HG02970 (cell line): ENCODE measurements at regions not wholly inside any gene's neighbourhood (a gene's known extent, or its start where the extent isn't known, plus 50 kb on each side); places are given as distances from the start of the nearest gene placed in this dataset.
"Not testable (repeated sequence)": the region's sequence is repeated elsewhere in the genome, so short reads cannot be mapped to it uniquely, and the experiment has no call there.

ENCODE experiments used
- ATAC-seq: cut with Tn5 transposase; IDR thresholded peaks from one replicate; pipeline ENCODE4 v1.9.1; 2021; ENCODE audit warnings: mild to moderate bottlenecking, moderate library complexity, moderate number of reproducible peaks; ENCODE audit not compliant: unreplicated experiment, low FRiP score

DNA sequence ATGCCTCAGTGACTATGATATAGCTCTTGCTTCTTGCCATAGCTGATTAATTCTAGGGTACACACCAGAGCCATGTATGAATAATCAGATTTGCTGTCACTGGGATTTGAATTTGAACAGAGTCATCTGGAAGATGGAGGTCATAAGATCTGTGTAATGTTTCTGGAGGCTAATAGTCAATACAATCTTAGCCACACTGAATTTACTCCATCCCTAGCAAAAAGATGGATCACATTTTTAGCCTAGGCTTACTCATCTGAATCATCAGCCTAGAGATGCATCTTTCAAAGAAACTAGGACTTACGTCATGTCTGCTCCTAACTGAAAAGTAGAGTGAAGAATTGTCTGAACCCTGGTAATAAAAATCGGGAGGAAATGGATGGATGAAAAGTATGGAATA lies 142.3 kb upstream of the ZNF804B start:
- no peak for ATAC-seq

DNA sequence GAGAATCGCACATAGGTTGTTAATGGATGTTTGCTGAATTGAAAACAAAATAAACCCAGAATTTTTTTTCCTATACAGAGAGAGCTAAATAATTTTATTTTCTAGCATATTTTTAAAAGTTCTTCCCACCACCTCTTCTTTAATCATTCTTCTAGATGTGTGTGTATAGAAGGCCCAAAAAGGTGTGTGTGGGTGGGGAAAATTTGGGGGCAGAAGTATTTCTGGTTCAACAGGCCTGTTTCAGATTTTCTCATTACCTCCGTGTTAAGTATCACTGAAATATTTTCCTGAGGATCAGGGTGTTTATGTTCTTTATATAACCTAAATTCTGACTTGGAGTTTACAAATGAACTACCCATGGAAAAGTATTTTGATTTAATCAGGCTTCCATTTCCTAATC lies 144.2 kb upstream of the ZNF804B start:
- no peak for ATAC-seq

DNA sequence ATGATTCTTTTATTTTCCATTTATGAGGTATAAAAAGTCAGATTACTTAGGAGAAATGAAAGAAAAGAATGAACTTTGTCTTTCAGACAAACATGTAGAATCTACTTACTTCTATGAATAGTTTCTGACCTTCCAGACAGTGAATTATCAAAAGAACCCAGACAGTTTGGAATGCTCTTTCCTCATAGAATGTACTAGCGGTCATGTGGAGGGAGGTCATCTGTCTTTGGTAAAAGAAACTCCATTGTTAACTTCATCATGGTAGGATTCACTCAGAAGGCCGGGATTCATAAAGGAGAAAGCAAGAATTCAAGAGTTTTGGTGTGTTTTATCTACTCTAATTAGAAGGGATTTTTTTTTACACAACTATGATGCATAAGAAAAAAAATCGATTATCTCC lies 144.8 kb upstream of the ZNF804B start:
- ATAC-seq, result no peak

DNA sequence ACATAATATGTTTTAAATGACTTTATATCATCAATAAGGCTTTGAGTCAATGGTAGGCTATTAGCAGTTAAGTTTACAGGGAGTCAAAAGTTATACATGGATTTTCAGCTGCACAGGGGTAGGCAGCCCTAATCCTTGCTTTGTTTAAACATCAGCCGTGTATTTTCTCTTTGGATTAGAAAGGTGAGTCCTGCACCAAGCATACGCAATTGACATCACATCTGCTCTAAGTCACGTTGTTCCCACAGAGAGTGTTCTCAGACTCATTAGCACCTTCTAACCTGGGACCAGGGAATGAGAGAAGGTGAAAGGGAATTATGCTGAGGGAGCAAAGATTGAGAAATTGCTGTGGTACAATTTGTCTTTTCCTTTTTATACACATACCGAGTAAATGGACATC lies 148.6 kb upstream of the ZNF804B start:
- ATAC-seq, result no peak

DNA sequence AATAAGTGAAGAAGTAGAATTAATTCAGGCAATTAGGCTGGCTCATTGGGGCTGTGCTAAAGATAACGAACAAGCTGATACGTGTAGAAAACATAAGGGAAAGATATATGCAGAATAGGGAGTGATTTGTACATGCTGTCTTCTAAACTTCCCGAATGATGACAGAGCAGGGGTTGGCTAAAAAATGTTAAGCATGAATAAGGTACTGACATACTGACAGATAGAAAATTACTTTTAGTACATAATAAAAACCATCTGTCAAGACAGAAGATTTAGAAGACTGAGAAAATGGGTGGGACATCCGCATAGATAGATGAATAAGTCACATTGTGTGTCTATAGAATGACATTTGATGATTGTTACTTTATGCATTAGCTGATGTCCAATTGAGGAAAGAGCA lies 158.8 kb upstream of the ZNF804B start:
- ATAC-seq, result no peak

DNA sequence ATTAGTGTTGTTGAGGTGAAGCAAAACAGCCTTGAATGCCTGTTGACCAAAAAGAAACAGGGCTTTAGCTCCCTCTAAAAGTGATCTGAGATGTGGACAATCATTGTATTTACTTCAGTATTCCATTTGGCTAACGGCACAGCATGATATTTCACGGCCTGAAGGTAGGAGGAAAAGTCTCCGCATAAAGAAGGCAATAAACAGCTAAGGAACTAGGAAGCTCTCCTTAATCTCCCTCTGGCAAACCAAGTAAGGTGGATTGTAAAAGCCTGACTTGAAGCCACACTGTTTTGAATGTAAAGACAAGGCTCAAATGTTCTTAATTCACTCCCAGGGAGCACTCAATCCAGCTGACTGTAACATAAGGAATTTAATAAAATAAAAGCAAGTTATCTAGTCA lies 160.0 kb upstream of the ZNF804B start:
- no peak for ATAC-seq

DNA sequence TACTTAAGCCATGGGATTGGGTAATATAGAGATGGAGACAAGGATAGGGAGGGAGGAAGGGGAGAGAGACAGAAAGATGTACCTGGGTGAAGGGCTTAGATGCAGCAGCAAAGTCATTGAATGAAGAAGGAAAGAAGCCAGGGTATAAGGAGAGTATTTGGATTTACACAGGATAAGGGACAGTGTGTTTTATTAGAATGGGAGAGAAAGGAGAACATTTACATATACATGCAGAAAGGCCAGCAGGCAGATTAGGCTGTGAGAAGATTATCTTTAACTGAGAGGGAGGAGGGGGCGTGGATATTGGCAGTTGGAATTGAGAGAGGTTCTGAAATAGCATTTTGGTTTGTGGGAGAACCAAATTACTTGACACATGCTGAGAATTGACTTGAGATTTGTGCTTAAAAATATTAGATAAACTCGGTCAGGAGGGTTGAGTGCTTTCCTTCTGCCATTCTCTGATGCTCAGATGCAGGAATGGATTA lies 161.5 kb upstream of the ZNF804B start:
- ATAC-seq, result no peak

DNA sequence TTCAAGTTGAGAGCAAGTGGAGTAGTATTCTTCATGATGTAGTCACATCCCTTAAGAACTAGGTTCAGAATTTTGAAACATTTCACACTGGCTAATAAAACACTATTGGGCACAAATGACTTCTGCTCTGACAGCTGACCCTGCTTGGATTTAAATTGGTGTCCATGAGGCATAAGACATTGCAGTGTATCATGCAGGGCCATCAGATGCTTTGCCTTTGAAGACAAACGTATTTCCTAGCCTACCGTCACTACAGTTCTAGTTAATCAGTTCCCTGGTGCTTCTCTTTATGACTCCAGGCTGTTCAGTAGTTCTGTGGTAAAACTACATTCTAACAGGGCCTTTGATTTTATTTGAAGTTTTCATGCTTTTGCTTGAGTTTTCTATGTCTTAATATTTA lies 168.5 kb upstream of the ZNF804B start:
- no peak for ATAC-seq

DNA sequence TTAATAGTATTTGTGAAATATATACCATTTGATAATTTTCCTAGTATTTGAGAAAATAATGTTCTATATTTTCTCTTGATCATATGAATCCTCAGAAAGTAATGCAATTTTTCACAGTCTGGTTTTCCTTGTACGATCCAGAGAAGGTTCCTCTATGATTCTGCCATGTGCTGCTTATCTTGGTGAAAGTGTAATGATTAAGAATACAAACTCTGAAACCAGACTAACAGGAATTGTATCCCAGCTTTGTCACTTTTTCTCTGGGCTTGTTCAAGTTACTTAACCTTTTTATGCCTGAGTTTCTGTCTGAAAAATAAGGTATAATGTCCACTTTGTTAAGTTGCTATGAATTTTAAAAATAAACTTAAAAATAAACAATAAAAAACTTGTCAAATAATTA lies 169.6 kb upstream of the ZNF804B start:
- no peak for ATAC-seq

DNA sequence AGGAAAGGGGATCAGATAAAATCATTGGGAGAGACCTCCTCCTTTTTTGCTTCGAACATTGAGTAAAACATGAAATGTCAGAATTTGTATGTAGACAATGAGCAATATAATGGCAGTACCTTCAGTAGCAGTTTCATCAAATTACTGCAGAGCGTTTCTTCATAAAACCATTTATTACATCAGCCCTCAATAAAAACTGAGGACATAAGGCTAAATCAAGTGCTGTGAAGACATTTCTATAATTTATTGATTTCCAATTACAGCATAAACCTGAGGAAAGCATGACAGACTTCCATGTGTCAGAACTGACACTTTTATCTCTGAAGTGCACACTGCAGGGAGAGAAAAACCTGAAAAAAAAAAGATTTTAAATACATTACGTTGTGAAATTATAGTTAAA lies 172.6 kb upstream of the ZNF804B start:
- no peak for ATAC-seq

DNA sequence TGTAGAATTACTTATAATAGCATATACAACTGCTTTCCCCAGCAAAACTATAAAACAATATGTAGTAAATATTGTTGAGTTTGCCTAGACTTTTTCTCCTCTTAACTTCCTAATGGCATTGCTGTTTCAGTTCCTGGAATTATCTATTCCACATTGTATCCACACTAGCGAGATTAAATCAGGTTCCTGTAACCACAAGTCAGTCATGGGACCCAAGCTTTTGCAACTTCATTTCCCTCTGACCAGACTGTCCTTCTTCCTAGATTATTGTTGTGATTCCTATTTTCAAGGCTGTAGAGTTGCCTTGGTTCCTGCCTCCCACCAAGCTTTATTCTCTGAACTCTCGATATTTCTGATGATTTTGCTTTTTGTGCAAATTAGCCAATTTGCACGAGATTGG lies 173.3 kb upstream of the ZNF804B start:
- no peak for ATAC-seq

DNA sequence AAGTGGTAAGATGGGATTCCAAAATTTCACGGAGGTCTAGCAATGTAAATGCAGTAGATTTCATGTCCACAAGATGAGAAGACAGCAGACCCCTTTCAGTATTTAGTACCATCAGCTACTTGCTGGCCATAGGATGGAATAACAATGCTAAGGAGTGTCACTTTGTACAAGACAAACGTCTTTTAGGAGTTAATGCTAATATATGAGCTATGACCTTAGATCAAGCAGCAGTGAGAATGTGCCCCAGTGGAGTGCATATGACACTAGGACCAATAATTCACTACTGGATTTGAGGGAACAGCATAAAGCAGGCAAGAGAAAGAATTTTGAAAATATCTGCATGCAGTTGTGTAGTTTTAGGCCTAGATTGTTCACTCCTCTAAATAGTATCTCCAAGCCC lies 182.8 kb upstream of the ZNF804B start:
- ATAC-seq, result no peak

DNA sequence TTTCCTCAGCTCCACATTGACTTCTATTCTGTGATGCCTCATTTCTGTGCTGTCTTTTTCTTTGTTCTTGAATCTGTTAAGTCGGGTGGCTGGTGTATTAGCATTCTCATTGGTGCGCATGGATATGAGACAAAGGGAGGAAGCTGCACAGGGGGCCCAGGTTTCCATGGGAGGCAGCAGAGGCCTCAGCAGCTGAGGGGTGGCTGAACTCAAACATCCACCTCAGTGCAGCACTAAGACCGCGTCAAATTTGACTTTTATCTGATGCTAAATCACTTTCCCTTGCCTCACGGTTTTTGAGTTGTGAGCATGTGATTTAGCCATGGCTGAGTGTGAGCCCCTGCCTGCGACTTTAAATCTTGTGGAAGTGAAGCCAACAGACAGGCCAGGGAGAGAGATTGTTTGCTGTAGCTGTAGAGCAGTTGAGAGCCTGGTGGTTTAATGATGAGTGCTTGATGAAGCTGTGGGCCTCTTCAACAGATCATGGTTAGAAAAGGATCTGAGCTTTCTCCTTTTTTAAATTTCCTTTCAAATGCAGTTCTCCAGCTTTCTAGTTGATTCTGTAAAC lies 193.3 kb upstream of the ZNF804B start:
- no peak for ATAC-seq

DNA sequence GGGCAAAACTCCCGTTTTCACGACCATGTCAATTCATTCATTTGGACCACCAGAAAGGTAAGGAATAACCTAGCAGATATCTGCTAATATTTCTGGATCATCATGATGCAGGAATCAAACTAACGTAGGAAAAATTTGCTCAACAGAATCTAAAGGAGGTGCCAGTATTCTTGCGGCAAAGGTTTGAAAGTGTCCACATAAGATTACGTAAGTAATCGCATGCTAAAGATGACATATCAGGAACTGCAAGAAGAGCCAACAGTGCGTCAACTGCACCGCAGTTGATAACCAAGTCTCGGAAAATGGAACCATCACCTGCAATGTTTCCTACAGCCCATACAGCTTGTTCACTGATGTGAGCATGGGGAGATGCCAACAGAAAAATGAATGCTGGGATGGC lies 194.1 kb upstream of the ZNF804B start:
- no peak for ATAC-seq

DNA sequence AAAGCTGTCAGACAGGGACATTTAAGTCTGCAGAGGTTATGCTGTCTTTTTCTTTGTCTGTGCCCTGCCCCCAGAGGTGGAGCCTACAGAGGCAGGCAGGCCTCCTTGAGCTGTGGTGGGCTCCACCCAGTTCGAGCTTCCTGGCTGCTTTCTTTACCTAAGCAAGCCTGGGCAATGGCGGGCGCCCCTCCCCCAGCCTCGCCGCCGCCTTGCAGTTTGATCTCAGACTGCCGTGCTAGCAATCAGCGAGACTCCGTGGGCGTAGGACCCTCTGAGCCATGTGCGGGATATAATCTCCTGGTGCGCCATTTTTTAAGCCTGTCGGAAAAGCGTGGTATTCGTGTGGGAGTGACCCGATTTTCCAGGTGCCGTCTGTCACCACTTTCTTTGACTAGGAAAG lies 203.1 kb upstream of the ZNF804B start:
- ATAC-seq, result not testable (repeated sequence)

DNA sequence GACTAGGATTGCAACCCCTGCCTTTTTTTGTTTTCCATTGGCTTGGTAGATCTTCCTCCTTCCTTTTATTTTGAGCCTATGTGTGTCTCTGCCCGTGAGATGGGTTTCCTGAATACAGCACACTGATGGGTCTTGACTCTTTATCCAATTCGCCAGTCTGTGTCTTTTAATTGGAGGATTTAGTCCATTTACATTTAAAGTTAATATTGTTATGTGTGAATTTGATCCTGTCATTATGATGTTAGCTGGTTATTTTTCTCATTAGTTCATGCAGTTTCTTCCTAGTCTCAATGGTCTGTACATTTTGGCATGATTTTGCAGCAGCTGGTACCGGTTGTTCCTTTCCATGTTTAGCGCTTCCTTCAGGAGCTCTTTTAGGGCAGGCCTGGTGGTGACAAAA lies 204.7 kb upstream of the ZNF804B start:
- not testable (repeated sequence) for ATAC-seq

DNA sequence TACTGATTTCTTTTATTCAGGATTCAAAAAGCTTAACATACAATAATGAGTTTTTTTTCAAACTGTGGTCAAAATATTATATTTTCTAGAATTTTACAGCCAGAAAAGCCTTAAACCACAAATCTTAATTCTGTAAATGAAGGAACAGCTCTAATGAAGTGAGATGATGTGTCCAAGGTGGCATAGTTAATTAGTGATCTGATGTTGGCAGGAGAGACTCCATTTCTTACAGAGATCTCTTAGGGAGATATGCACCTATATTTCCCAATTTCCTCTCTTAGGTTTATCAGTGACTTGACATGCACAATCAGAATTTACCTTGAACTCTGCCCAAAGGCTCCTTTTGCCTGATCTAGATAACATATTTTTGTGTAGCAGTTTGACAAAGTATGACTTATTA lies 211.1 kb upstream of the ZNF804B start:
- ATAC-seq, result no peak

DNA sequence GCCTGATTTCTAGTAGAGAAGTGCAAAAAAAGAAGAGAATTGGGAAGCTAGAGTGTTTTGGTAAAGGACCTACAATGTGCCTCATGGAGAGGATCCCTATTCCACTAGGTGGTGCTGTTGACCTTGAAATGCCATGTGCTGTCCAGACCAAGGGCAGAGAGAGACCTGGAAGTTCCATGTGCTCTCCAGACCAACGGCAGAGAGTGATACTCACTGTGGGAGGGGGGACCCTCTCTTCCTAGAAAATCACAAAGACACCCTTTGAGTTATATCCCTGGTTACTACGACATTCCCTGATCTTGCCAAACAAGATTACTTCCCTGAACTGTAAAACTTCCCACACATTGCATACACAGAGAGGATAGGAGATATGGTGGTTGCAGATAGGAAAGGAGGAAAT lies 212.7 kb upstream of the ZNF804B start:
- no peak for ATAC-seq

DNA sequence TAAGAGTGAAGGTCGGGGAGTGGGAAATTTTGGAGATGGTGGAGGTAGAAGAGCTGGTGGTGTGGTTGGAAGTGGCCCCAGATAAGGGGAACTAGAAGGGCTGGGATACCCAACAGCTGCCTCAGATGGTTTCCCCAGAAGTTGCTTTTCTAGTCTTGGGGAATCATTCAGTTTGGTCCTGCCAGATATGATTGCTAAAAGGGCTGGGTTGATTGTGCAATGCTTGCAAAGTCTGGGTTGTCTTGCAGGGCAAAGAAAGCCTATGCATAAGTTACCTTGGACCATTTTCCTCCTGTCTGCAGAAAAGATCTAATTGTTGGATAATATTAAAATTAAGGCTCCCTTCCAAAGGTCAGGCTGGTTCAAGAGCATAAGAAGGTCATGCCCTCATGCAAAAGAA lies 213.8 kb upstream of the ZNF804B start:
- ATAC-seq, result no peak

DNA sequence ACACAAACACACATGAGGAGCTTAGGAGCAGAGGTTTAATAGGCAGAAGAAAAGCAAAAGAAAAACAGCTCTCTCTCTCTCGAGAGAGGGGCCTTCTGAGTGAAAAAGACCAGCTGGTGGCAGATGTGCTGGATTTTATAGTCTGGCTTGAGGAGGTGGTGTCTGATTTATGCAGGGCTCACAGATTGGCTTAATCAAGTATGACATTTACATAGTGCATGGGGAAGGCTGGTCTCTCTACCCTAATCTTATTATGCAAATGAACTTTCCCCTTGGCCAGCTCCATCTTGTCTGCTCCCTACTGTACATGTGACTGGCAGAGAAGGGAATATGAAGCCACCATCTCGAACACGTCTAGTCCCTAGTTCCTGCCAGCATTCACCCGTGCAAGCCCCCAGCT lies 219.5 kb upstream of the ZNF804B start:
- ATAC-seq, result no peak

DNA sequence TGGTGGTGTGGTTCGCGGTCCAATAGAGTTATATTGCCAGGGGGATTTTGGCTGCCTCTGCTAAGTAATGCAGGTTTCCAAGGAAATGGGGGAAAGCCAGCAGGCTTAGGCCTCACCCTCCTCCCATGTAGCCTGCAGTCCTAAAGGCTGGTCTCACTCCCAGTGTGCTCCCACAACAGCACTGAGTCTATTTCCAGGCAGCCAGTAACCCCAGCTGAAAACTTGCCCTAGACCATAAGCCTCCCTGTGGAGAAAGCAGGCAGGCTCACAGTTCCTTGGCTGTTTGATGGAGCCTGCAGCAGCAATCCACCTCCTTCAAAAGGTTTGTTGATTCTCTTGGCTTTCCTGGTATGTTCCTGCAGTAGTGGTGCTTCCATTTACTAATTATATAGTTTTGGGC lies 220.0 kb upstream of the ZNF804B start:
- no peak for ATAC-seq

DNA sequence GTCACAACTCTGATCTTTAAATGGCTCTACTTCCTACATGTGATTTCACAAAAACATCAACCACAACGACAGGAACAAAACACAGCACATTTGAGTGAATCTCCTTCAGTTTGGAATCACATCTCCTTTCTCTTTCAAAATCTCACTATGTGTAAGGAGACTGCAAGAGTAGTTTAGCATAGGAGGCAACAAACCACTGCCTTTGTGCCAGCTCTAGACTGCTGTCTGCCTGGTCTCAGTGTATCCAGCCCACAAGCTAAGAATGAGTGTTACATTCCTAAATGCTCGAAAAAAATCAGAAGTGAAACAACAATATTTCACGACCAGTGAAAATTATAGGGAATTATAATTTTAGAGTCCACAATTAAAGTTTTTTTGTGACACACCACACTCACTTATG lies 217.0 kb upstream of the STEAP4 start:
- no peak for ATAC-seq

DNA sequence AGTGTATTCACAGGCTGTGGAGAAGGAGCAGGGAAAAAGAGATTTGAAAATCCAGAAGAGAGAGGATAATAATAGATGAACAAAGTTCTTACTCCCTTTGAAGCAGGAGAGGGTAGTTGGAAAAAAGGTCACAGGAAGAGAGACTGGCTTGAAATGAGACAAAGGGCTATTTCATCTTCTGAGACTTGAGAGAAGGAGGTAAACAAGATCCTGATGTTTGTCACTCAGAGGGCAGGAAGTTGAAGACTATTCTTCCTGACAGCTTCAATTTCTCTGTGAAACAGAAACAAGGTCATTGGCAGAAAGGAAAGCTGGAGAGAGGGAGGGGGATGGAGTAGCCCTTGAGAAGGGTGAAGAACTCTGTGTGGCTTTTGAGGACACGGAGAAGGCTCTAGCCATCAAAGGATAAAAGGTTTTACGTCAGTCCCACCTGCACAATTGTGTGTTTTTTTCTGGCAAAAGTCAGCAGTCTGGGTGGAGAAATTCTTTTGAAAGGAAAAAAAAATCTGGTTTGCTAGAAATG lies 216.1 kb upstream of the STEAP4 start:
- ATAC-seq, result no peak
